H1 (cell line): ENCODE measurements at regions not wholly inside any gene's neighbourhood (a gene's known extent, or its start where the extent isn't known, plus 50 kb on each side); places are given as distances from the start of the nearest gene placed in this dataset.

Experiments used
- EGR1 ChIP-seq: IDR thresholded peaks from 2 replicates; pipeline ENCODE4 v1.6.1; 2011; ENCODE audit warnings: low read depth, low read length, borderline replicate concordance
- MAFK ChIP-seq: IDR thresholded peaks from 2 replicates; pipeline ENCODE4 v1.6.1; 2012; ENCODE audit warnings: low read depth, mild to moderate bottlenecking, improper control_type of control experiment, low read length
- MAX ChIP-seq: IDR thresholded peaks from 2 replicates; pipeline ENCODE4 v1.6.1; 2012; ENCODE audit warnings: inconsistent platforms
- RAD21 ChIP-seq, 2 experiments: IDR thresholded peaks in 1 of 2; conservative IDR thresholded peaks in 1 of 2; 2 replicates each; pipeline ENCODE4 v1.6.1; 2011; ENCODE audit warnings: low read depth in 2 of 2, low read length in 2 of 2, improper control_type of control experiment in 1 of 2, inconsistent platforms in 1 of 2, mild to moderate bottlenecking in 1 of 2, moderate library complexity in 1 of 2
- SIX5 ChIP-seq: IDR thresholded peaks from 2 replicates; pipeline ENCODE4 v1.6.1; 2011; ENCODE audit warnings: mild to moderate bottlenecking, low read depth, low read length
- TF ChIP-seq, protein P1 (sequence below): fragments of 300-600 bp; sonication (generic); IDR thresholded peaks from 2 replicates; pipeline ENCODE4 v1.7.1; 2012; ENCODE audit warnings: low read length, moderate library complexity, mild to moderate bottlenecking, inconsistent platforms; ENCODE audit not compliant: insufficient replicate concordance

- TF ChIP-seq, protein P1, sequence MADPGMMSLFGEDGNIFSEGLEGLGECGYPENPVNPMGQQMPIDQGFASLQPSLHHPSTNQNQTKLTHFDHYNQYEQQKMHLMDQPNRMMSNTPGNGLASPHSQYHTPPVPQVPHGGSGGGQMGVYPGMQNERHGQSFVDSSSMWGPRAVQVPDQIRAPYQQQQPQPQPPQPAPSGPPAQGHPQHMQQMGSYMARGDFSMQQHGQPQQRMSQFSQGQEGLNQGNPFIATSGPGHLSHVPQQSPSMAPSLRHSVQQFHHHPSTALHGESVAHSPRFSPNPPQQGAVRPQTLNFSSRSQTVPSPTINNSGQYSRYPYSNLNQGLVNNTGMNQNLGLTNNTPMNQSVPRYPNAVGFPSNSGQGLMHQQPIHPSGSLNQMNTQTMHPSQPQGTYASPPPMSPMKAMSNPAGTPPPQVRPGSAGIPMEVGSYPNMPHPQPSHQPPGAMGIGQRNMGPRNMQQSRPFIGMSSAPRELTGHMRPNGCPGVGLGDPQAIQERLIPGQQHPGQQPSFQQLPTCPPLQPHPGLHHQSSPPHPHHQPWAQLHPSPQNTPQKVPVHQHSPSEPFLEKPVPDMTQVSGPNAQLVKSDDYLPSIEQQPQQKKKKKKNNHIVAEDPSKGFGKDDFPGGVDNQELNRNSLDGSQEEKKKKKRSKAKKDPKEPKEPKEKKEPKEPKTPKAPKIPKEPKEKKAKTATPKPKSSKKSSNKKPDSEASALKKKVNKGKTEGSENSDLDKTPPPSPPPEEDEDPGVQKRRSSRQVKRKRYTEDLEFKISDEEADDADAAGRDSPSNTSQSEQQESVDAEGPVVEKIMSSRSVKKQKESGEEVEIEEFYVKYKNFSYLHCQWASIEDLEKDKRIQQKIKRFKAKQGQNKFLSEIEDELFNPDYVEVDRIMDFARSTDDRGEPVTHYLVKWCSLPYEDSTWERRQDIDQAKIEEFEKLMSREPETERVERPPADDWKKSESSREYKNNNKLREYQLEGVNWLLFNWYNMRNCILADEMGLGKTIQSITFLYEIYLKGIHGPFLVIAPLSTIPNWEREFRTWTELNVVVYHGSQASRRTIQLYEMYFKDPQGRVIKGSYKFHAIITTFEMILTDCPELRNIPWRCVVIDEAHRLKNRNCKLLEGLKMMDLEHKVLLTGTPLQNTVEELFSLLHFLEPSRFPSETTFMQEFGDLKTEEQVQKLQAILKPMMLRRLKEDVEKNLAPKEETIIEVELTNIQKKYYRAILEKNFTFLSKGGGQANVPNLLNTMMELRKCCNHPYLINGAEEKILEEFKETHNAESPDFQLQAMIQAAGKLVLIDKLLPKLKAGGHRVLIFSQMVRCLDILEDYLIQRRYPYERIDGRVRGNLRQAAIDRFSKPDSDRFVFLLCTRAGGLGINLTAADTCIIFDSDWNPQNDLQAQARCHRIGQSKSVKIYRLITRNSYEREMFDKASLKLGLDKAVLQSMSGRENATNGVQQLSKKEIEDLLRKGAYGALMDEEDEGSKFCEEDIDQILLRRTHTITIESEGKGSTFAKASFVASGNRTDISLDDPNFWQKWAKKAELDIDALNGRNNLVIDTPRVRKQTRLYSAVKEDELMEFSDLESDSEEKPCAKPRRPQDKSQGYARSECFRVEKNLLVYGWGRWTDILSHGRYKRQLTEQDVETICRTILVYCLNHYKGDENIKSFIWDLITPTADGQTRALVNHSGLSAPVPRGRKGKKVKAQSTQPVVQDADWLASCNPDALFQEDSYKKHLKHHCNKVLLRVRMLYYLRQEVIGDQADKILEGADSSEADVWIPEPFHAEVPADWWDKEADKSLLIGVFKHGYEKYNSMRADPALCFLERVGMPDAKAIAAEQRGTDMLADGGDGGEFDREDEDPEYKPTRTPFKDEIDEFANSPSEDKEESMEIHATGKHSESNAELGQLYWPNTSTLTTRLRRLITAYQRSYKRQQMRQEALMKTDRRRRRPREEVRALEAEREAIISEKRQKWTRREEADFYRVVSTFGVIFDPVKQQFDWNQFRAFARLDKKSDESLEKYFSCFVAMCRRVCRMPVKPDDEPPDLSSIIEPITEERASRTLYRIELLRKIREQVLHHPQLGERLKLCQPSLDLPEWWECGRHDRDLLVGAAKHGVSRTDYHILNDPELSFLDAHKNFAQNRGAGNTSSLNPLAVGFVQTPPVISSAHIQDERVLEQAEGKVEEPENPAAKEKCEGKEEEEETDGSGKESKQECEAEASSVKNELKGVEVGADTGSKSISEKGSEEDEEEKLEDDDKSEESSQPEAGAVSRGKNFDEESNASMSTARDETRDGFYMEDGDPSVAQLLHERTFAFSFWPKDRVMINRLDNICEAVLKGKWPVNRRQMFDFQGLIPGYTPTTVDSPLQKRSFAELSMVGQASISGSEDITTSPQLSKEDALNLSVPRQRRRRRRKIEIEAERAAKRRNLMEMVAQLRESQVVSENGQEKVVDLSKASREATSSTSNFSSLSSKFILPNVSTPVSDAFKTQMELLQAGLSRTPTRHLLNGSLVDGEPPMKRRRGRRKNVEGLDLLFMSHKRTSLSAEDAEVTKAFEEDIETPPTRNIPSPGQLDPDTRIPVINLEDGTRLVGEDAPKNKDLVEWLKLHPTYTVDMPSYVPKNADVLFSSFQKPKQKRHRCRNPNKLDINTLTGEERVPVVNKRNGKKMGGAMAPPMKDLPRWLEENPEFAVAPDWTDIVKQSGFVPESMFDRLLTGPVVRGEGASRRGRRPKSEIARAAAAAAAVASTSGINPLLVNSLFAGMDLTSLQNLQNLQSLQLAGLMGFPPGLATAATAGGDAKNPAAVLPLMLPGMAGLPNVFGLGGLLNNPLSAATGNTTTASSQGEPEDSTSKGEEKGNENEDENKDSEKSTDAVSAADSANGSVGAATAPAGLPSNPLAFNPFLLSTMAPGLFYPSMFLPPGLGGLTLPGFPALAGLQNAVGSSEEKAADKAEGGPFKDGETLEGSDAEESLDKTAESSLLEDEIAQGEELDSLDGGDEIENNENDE, result no peak
- TF ChIP-seq RAD21 (IDR thresholded peaks at IDR 0.05 in 1 of 2, conservative IDR thresholded peaks at IDR 0.05 in 1 of 2; ENCODE audit: low read depth in 2 of 2, low read length in 2 of 2), result no peak
- TF ChIP-seq MAFK, result no peak
- no peak for TF ChIP-seq EGR1
- no peak for TF ChIP-seq SIX5
- no peak for TF ChIP-seq MAX
Observed at GRCh38 chr1:196136396-196136795, 471.8 kb downstream of the KCNT2 start (continued).
